Breast epithelium (tissue), 3 donors: ENCODE measurements at regions not wholly inside any gene's neighbourhood (a gene's known extent, or its start where the extent isn't known, plus 50 kb on each side); places are given as distances from the start of the nearest gene placed in this dataset.

ENCODE experiments used
- CTCF ChIP-seq, 3 donors: fragments of 450-650 bp; IDR thresholded peaks; one replicate each; pipeline ENCODE4 v1.5.1; 2016 to 2017; ENCODE audit warnings: antibody characterized with exemption in 3 of 3, mild to moderate bottlenecking in 3 of 3, moderate library complexity in 3 of 3
- POLR2A ChIP-seq: fragments of 450-650 bp; IDR thresholded peaks from one replicate; pipeline ENCODE4 v1.6.1; 2016; ENCODE audit warnings: antibody characterized with exemption, mild to moderate bottlenecking, moderate library complexity

- TF ChIP-seq CTCF (IDR thresholded peaks at IDR 0.05) (no peak), POLR2A (no peak)
These were observed 261.8 kb upstream of the POU3F2 start for GRCh38 chr6:98572579-98572978.
